ENCODE measurements at regions not wholly inside any gene's neighbourhood (a gene's known extent, or its start where the extent isn't known, plus 50 kb on each side); places are given as distances from the start of the nearest gene placed in this dataset. TPM values are rescaled to one million over a fixed set of nuclear protein-coding genes. Genes with fewer than 3 reads are reported as not detected.
"Not testable (repeated sequence)": the region's sequence is repeated elsewhere in the genome, so short reads cannot be mapped to it uniquely, and the experiment has no call there.

DNA sequence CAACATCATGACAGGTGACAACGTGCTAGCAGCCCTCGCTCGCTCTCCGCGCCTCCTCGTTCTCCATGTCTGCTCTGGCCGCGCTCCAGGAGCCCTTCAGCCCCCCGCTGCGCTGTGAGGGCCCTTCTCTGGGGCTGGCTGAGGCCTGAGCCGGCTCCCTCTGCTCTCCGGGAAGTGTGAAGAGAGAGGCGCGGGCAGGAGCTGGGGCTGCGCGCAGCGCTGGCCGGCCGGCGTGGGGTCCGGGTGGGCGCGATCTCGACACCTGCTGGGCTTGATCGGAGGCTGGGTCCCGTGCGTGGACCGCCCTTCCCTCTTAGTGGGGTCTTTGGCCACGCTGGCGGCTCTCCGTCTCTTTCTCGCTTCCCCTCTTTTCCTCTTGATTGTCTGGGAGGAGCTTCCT, 195.5 kb downstream of the ANKRD30BL start:
- 91% methylated on average over 32 of the region's 32 CpGs for WGBS

DNA sequence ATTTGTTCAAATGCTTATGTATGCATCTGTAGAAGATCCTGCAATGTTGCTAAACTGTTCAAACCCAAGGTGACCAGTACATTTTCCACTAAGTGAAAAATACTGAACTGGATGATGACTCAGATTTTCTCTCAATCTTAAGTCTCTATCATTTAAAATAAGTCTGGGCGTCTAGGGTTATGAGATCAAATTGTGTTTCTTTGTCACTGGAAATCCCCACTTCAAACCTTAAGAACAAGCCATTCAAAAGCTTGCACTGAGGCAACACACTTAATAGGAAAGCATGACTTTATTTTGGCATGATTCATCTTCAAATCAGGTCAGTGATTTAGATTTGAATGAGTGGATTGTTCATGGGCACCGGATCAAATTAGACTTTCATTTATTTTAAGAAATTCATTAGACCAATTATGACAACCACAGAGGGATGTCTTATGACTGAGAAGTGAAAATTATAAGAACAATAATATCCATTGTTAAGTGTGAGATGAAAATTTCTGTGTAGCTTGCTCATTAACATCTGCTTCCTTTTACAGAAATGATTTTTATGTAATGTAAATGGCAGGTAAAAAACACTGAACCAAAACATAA, 203.6 kb downstream of the ANKRD30BL start:
- H3K4me3 ChIP-seq (ENCODE audit: low read depth in 1 of 3, low read length in 3 of 3); H3K27ac ChIP-seq (ENCODE audit: low read depth in 1 of 2, low read length in 2 of 2); H3K4me1 ChIP-seq (ENCODE audit: control insufficient read depth in 4 of 4, insufficient read depth in 4 of 4, low read length in 3 of 4); DNase-seq (ENCODE audit: low spot score); H3K27me3 ChIP-seq (ENCODE audit: control insufficient read depth in 4 of 4, insufficient read depth in 4 of 4, low read length in 3 of 4); H3K9ac ChIP-seq (ENCODE audit: low read depth in 1 of 2, low read length in 2 of 2); H3K9me3 ChIP-seq (ENCODE audit: control insufficient read depth in 4 of 4, low read length in 3 of 4); H3K36me3 ChIP-seq (ENCODE audit: control insufficient read depth in 4 of 4, insufficient read depth in 3 of 4, low read depth in 1 of 4, low read length in 3 of 4): not testable (repeated sequence)
- 75% methylated on average over 2 of the region's 2 CpGs for WGBS

More for the DNA sequence above, 195.5 kb downstream of the ANKRD30BL start:
- Histone ChIP-seq H3K27me3 (ENCODE audit: control insufficient read depth in 4 of 4, insufficient read depth in 4 of 4, low read length in 3 of 4) (no peaks in the 10 kb centered on the region), H3K36me3 (ENCODE audit: control insufficient read depth in 4 of 4, insufficient read depth in 3 of 4, low read depth in 1 of 4, low read length in 3 of 4) (no peaks in the 10 kb centered on the region), H3K27ac (ENCODE audit: low read depth in 1 of 2, low read length in 2 of 2) (no peak overlapping the region), H3K9me3 (ENCODE audit: control insufficient read depth in 4 of 4, low read length in 3 of 4) (no peaks in the 10 kb centered on the region), H3K9ac (ENCODE audit: low read depth in 1 of 2, low read length in 2 of 2) (no peak overlapping the region), H3K4me1 (ENCODE audit: control insufficient read depth in 4 of 4, insufficient read depth in 4 of 4, low read length in 3 of 4) (no peaks in the 10 kb centered on the region), H3K4me3 (ENCODE audit: low read depth in 1 of 3, low read length in 3 of 3) (no peak overlapping the region)
- no peak for DNase-seq (ENCODE audit: low spot score)
- TF ChIP-seq, protein P1, sequence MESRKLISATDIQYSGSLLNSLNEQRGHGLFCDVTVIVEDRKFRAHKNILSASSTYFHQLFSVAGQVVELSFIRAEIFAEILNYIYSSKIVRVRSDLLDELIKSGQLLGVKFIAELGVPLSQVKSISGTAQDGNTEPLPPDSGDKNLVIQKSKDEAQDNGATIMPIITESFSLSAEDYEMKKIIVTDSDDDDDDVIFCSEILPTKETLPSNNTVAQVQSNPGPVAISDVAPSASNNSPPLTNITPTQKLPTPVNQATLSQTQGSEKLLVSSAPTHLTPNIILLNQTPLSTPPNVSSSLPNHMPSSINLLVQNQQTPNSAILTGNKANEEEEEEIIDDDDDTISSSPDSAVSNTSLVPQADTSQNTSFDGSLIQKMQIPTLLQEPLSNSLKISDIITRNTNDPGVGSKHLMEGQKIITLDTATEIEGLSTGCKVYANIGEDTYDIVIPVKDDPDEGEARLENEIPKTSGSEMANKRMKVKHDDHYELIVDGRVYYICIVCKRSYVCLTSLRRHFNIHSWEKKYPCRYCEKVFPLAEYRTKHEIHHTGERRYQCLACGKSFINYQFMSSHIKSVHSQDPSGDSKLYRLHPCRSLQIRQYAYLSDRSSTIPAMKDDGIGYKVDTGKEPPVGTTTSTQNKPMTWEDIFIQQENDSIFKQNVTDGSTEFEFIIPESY (IDR thresholded peaks at IDR 0.05), result no peak
- TF ChIP-seq, protein P2, sequence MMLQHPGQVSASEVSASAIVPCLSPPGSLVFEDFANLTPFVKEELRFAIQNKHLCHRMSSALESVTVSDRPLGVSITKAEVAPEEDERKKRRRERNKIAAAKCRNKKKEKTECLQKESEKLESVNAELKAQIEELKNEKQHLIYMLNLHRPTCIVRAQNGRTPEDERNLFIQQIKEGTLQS (IDR thresholded peaks at IDR 0.05), result no peak
- no peak for TF ChIP-seq HNF4A (conservative IDR thresholded peaks at IDR 0.05)

DNA sequence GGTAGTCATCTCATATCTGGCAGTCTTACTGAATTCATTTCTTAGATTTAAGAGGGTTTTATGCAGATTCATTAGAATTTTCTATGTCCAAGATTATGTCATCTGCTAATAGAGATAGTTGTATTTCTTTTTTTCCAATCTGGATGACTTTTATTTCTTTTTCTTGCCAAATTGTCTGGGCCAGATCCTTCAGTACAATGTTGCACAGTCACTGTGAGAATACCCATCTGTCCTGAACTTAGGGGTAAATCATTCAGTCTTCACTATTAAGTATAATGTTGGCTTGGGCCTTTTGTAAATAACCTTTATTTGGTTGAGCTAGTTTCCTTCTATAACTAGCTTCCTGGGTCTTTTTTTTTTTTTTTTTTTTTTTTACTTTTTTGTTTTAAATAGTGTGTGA, 213.1 kb downstream of the ANKRD30BL start:
- H3K36me3 ChIP-seq (ENCODE audit: control insufficient read depth in 4 of 4, insufficient read depth in 3 of 4, low read depth in 1 of 4, low read length in 3 of 4); H3K9me3 ChIP-seq (ENCODE audit: control insufficient read depth in 4 of 4, low read length in 3 of 4); H3K4me3 ChIP-seq (ENCODE audit: low read depth in 1 of 3, low read length in 3 of 3); H3K27me3 ChIP-seq (ENCODE audit: control insufficient read depth in 4 of 4, insufficient read depth in 4 of 4, low read length in 3 of 4); H3K27ac ChIP-seq (ENCODE audit: low read depth in 1 of 2, low read length in 2 of 2); DNase-seq (ENCODE audit: low spot score); H3K9ac ChIP-seq (ENCODE audit: low read depth in 1 of 2, low read length in 2 of 2); H3K4me1 ChIP-seq (ENCODE audit: control insufficient read depth in 4 of 4, insufficient read depth in 4 of 4, low read length in 3 of 4): not testable (repeated sequence)

DNA sequence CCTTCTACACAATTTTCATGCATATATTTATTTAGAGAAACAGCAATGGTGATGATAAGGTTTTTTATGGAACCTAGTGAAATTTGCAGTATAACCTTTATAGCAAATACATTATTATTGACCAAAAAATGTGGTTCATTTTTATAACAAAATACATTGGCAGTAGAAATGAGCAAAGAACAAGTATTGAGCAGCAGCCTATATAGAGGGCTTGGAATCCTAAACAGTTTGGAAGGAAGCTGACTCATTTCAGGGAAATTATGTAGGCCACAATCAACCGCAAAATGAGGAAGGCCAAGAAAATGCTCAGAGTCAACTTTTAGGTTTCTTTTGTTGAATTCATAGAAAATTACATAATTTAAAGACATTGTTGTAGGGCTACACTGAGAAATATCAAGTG, 238.5 kb downstream of the ANKRD30BL start:
- H3K4me1 ChIP-seq (ENCODE audit: control insufficient read depth in 4 of 4, insufficient read depth in 4 of 4, low read length in 3 of 4); H3K9ac ChIP-seq (ENCODE audit: low read depth in 1 of 2, low read length in 2 of 2); DNase-seq (ENCODE audit: low spot score); H3K27me3 ChIP-seq (ENCODE audit: control insufficient read depth in 4 of 4, insufficient read depth in 4 of 4, low read length in 3 of 4); H3K4me3 ChIP-seq (ENCODE audit: low read depth in 1 of 3, low read length in 3 of 3); H3K36me3 ChIP-seq (ENCODE audit: control insufficient read depth in 4 of 4, insufficient read depth in 3 of 4, low read depth in 1 of 4, low read length in 3 of 4); H3K9me3 ChIP-seq (ENCODE audit: control insufficient read depth in 4 of 4, low read length in 3 of 4); H3K27ac ChIP-seq (ENCODE audit: low read depth in 1 of 2, low read length in 2 of 2): not testable (repeated sequence)
- WGBS, result 71% methylated on average over 1 of the region's 1 CpG

DNA sequence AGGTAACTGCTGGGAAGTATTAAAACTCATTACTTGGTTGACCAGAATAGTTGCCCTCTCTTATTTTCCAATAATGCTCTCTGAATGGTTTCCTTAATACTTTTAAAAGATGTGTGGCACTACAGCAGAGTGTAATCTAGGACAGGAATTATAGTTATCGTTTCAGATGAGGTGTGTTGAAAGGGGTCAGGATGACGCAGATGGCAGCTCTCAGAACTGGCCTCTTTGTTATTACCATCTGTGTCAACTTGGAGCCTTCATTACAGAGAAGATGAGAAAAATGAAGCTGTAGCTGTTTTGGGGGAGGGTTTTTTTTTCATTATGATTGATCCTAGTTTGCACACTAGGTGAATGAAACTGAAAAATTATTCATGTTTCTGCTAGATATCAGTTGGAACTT, 238.9 kb downstream of the ANKRD30BL start:
- H3K9ac ChIP-seq (ENCODE audit: low read depth in 1 of 2, low read length in 2 of 2); DNase-seq (ENCODE audit: low spot score); H3K4me3 ChIP-seq (ENCODE audit: low read depth in 1 of 3, low read length in 3 of 3); H3K36me3 ChIP-seq (ENCODE audit: control insufficient read depth in 4 of 4, insufficient read depth in 3 of 4, low read depth in 1 of 4, low read length in 3 of 4); H3K9me3 ChIP-seq (ENCODE audit: control insufficient read depth in 4 of 4, low read length in 3 of 4); H3K27ac ChIP-seq (ENCODE audit: low read depth in 1 of 2, low read length in 2 of 2); H3K27me3 ChIP-seq (ENCODE audit: control insufficient read depth in 4 of 4, insufficient read depth in 4 of 4, low read length in 3 of 4); H3K4me1 ChIP-seq (ENCODE audit: control insufficient read depth in 4 of 4, insufficient read depth in 4 of 4, low read length in 3 of 4): not testable (repeated sequence)
- WGBS, result 56% methylated on average over 2 of the region's 2 CpGs

Small RNA genes lying in the stretch of these regions (small RNA-seq; reads per million reads assigned to genes)
- gene AC093787.1, result not detected

All from liver (tissue), 8 donors.